OCI-LY7 (cell line): ENCODE measurements at regions not wholly inside any gene's neighbourhood (a gene's known extent, or its start where the extent isn't known, plus 50 kb on each side); places are given as distances from the start of the nearest gene placed in this dataset.

ENCODE experiments used
- CTCF ChIP-seq: fragments of 200-600 bp; sonication (generic); conservative IDR thresholded peaks from 2 replicates; pipeline ENCODE4 v1.5.1; 2014; ENCODE audit warnings: mild to moderate bottlenecking, antibody characterized with exemption, low read length, moderate library complexity, mixed read lengths
- EZH2phosphoT487 ChIP-seq: fragments of 200-600 bp; sonication (generic); IDR thresholded peaks from 2 replicates; pipeline ENCODE4 v1.6.1; 2018; ENCODE audit warnings: low read depth, borderline replicate concordance, mild to moderate bottlenecking, mixed run types, antibody characterized with exemption, low read length, moderate library complexity, mixed read lengths

GRCh38 chr2:67727131-67727530, 330.0 kb downstream of the ETAA1 start:
- TF ChIP-seq CTCF (no peak), EZH2phosphoT487 (no peak)
